DMS53 (cell line): ENCODE measurements at regions not wholly inside any gene's neighbourhood (a gene's known extent, or its start where the extent isn't known, plus 50 kb on each side); places are given as distances from the start of the nearest gene placed in this dataset.
"Not testable (repeated sequence)": the region's sequence is repeated elsewhere in the genome, so short reads cannot be mapped to it uniquely, and the experiment has no call there.

Experiments used
- DNase-seq: peaks from one replicate; lab custom pipeline; 2025; lab: John Stamatoyannopoulos, UW

GRCh38 chrX:87941841-87942240, 424.2 kb downstream of the KLHL4 start:
- DNase-seq, result no peak

GRCh38 chrX:87961471-87961870, 443.9 kb downstream of the KLHL4 start:
- peak; percentile 66 for DNase-seq

- no peak for DNase-seq
Observed at GRCh38 chrX:87968118-87968517, 450.5 kb downstream of the KLHL4 start.

- DNase-seq, result not testable (repeated sequence)
Observed at GRCh38 chrX:87972121-87972520, 454.5 kb downstream of the KLHL4 start.

GRCh38 chrX:87975365-87975764, 457.8 kb downstream of the KLHL4 start:
- DNase-seq, result no peak

GRCh38 chrX:88007873-88008272, 490.3 kb downstream of the KLHL4 start:
- DNase-seq, result not testable (repeated sequence)

GRCh38 chrX:88024022-88024421, 506.4 kb downstream of the KLHL4 start:
- DNase-seq, result no peak

GRCh38 chrX:88072339-88073030, 554.9 kb downstream of the KLHL4 start:
- DNase-seq, result no peak

- DNase-seq, result no peak
Observed at GRCh38 chrX:88101968-88102367, 584.4 kb downstream of the KLHL4 start.

GRCh38 chrX:88135735-88136134, 611.3 kb upstream of the CPXCR1 start:
- DNase-seq, result peak; percentile 42

- peak; percentile 20 for DNase-seq
Observed at GRCh38 chrX:88136328-88136727, 610.7 kb upstream of the CPXCR1 start.

GRCh38 chrX:88146577-88146976, 600.4 kb upstream of the CPXCR1 start:
- no peak for DNase-seq

- no peak for DNase-seq
Observed at GRCh38 chrX:88170553-88170952, 576.5 kb upstream of the CPXCR1 start.

GRCh38 chrX:88173932-88174440, 573.0 kb upstream of the CPXCR1 start:
- DNase-seq, result not testable (repeated sequence)

- DNase-seq, result peak; percentile 7
Observed at GRCh38 chrX:88202149-88202548, 544.9 kb upstream of the CPXCR1 start.

- no peak for DNase-seq
Observed at GRCh38 chrX:88244066-88244465, 503.0 kb upstream of the CPXCR1 start.

GRCh38 chrX:88284844-88285243, 462.2 kb upstream of the CPXCR1 start:
- DNase-seq, result peak; percentile 12

GRCh38 chrX:88313972-88314371, 433.1 kb upstream of the CPXCR1 start:
- DNase-seq, result not testable (repeated sequence)

- DNase-seq, result no peak
Observed at GRCh38 chrX:88325634-88326033, 421.4 kb upstream of the CPXCR1 start.

GRCh38 chrX:88355252-88355651, 391.8 kb upstream of the CPXCR1 start:
- peak; percentile 78 for DNase-seq

GRCh38 chrX:88366314-88366713, 380.7 kb upstream of the CPXCR1 start:
- DNase-seq, result no peak

GRCh38 chrX:88378406-88378805, 368.6 kb upstream of the CPXCR1 start:
- DNase-seq, result no peak

GRCh38 chrX:88397551-88397950, 349.5 kb upstream of the CPXCR1 start:
- DNase-seq, result peak; percentile 9

- DNase-seq, result no peak
Observed at GRCh38 chrX:88416002-88416401, 331.0 kb upstream of the CPXCR1 start.
